H9 (cell line): ENCODE measurements at regions not wholly inside any gene's neighbourhood (a gene's known extent, or its start where the extent isn't known, plus 50 kb on each side); places are given as distances from the start of the nearest gene placed in this dataset.

ENCODE experiments used
- DNase-seq: peaks from one replicate; pipeline ENCODE4 v3.0.0-alpha.2; 2017
- H2AFZ ChIP-seq: one replicate; pipeline ENCODE4 v1.6.1; 2013; ENCODE audit warnings: mild to moderate bottlenecking, low read length, control low read depth, moderate library complexity
- H2AK5ac ChIP-seq: 2 replicates; pipeline ENCODE4 v1.6.1; 2013; ENCODE audit warnings: low read length, control low read depth, mixed read lengths; ENCODE audit not compliant: insufficient read length
- H2BK120ac ChIP-seq: one replicate; pipeline ENCODE4 v1.6.1; 2013; ENCODE audit warnings: low read depth, mild to moderate bottlenecking, low read length, control low read depth, inconsistent platforms; ENCODE audit not compliant: poor library complexity, severe bottlenecking
- H2BK12ac ChIP-seq: 2 replicates; pipeline ENCODE4 v1.6.1; 2013; ENCODE audit warnings: low read length, control low read depth, mixed read lengths, low read depth; ENCODE audit not compliant: insufficient read length
- H2BK15ac ChIP-seq: 2 replicates; pipeline ENCODE4 v1.6.1; 2013; ENCODE audit warnings: low read depth, low read length, control low read depth
- H2BK20ac ChIP-seq: one replicate; pipeline ENCODE4 v1.6.1; 2013; ENCODE audit warnings: low read depth, mild to moderate bottlenecking, low read length, control low read depth, inconsistent platforms; ENCODE audit not compliant: poor library complexity, severe bottlenecking
- H2BK5ac ChIP-seq: 2 replicates; pipeline ENCODE4 v1.6.1; 2013; ENCODE audit warnings: low read length, control low read depth, mixed read lengths; ENCODE audit not compliant: insufficient read length
- H3K14ac ChIP-seq: 2 replicates; pipeline ENCODE4 v1.6.1; 2013; ENCODE audit warnings: low read length, control low read depth; ENCODE audit not compliant: insufficient read depth
- H3K18ac ChIP-seq: 2 replicates; pipeline ENCODE4 v1.6.1; 2013; ENCODE audit warnings: low read depth, mild to moderate bottlenecking, mixed read lengths, low read length, control low read depth; ENCODE audit not compliant: insufficient read length
- H3K23ac ChIP-seq: 2 replicates; pipeline ENCODE4 v1.6.1; 2013; ENCODE audit warnings: low read length, control low read depth, mixed read lengths, low read depth; ENCODE audit not compliant: insufficient read length
- H3K23me2 ChIP-seq: 2 replicates; pipeline ENCODE4 v1.6.1; 2013; ENCODE audit warnings: low read depth, mild to moderate bottlenecking, mixed read lengths, low read length, control low read depth; ENCODE audit not compliant: insufficient read length, poor library complexity, severe bottlenecking
- H3K27ac ChIP-seq: 2 replicates; pipeline ENCODE4 v1.5.1; 2013; ENCODE audit warnings: low read length, control low read depth, mixed read lengths, low read depth; ENCODE audit not compliant: insufficient read length
- H3K27me3 ChIP-seq: 2 replicates; pipeline ENCODE4 v1.6.1; 2013; ENCODE audit warnings: low read length, control low read depth, inconsistent platforms; ENCODE audit not compliant: insufficient read depth
- H3K4ac ChIP-seq: 2 replicates; pipeline ENCODE4 v1.6.1; 2013; ENCODE audit warnings: low read depth, mild to moderate bottlenecking, control low read depth, inconsistent platforms, low read length, moderate library complexity
- H3K4me1 ChIP-seq: 2 replicates; pipeline ENCODE4 v1.6.1; 2013; ENCODE audit warnings: low read length, control low read depth, inconsistent platforms; ENCODE audit not compliant: insufficient read depth
- H3K4me2 ChIP-seq: 2 replicates; pipeline ENCODE4 v1.6.1; 2013; ENCODE audit warnings: low read length, control low read depth, mixed read lengths; ENCODE audit not compliant: insufficient read length, insufficient read depth
- H3K56ac ChIP-seq: 2 replicates; pipeline ENCODE4 v1.6.1; 2013; ENCODE audit warnings: low read depth, mild to moderate bottlenecking, mixed read lengths, low read length, control low read depth; ENCODE audit not compliant: insufficient read length
- H3K79me1 ChIP-seq: 2 replicates; pipeline ENCODE4 v1.6.1; 2013; ENCODE audit warnings: low read depth, mild to moderate bottlenecking, moderate library complexity, low read length, control low read depth, inconsistent platforms; ENCODE audit not compliant: insufficient read depth, poor library complexity, severe bottlenecking
- H3K79me2 ChIP-seq: 2 replicates; pipeline ENCODE4 v1.6.1; 2013; ENCODE audit warnings: low read length, control low read depth, inconsistent platforms; ENCODE audit not compliant: insufficient read depth
- H3K9ac ChIP-seq: 2 replicates; pipeline ENCODE4 v1.6.1; 2013; ENCODE audit warnings: low read length, control low read depth, mixed read lengths; ENCODE audit not compliant: insufficient read length; ENCODE audit errors: extremely low read depth
- H3K9me3 ChIP-seq: one replicate; pipeline ENCODE4 v1.6.1; 2013; ENCODE audit warnings: low read depth, low read length, inconsistent platforms; ENCODE audit not compliant: control insufficient read depth
- H3T11ph ChIP-seq: one replicate; pipeline ENCODE4 v1.6.1; 2013; ENCODE audit warnings: mild to moderate bottlenecking, low read length, control low read depth, inconsistent platforms
- H4K20me1 ChIP-seq: one replicate; pipeline ENCODE4 v1.6.1; 2013; ENCODE audit not compliant: control insufficient read depth, insufficient read length, insufficient read depth
- H4K5ac ChIP-seq: 2 replicates; pipeline ENCODE4 v1.6.1; 2013; ENCODE audit warnings: low read depth, mild to moderate bottlenecking, mixed read lengths, low read length, control low read depth; ENCODE audit not compliant: insufficient read length
- H4K8ac ChIP-seq: replicated peaks from 2 replicates; pipeline ENCODE4 v1.6.1; 2013; ENCODE audit warnings: low read length, control low read depth, mixed read lengths, low read depth; ENCODE audit not compliant: insufficient read length
- H4K91ac ChIP-seq: 2 replicates; pipeline ENCODE4 v1.6.1; 2013; ENCODE audit warnings: low read depth, mild to moderate bottlenecking, moderate library complexity, mixed read lengths, low read length, control low read depth; ENCODE audit not compliant: insufficient read length
- H3K27ac Mint-ChIP-seq, 3 experiments: 2 replicates in 2 of 3; 3 replicates in 1 of 3; pipeline ENCODE4 v1.8.0; 2020 to 2021; ENCODE audit warnings: mixed read lengths in 3 of 3, mild to moderate bottlenecking in 1 of 3, moderate library complexity in 1 of 3
- H3K27me3 Mint-ChIP-seq: 2 replicates; pipeline ENCODE4 v1.8.0; 2021; ENCODE audit warnings: low read depth, mild to moderate bottlenecking, moderate library complexity, mixed read lengths
- H3K36me3 Mint-ChIP-seq, 3 experiments: 2 replicates in 2 of 3; 3 replicates in 1 of 3; pipeline ENCODE4 v1.8.0; 2020 to 2021; ENCODE audit warnings: low read depth in 3 of 3, mixed read lengths in 3 of 3; ENCODE audit not compliant: insufficient read depth in 1 of 3
- H3K4me1 Mint-ChIP-seq, 2 experiments: 2 replicates each; pipeline ENCODE4 v1.8.0; 2020; ENCODE audit warnings: mixed read lengths in 2 of 2
- H3K4me3 Mint-ChIP-seq, 2 experiments: 2 replicates in 1 of 2; 3 replicates in 1 of 2; pipeline ENCODE4 v1.8.0; 2020 to 2021; ENCODE audit warnings: mild to moderate bottlenecking in 2 of 2, mixed read lengths in 2 of 2, moderate library complexity in 1 of 2
- H3K9me3 Mint-ChIP-seq, 2 experiments: 2 replicates in 1 of 2; 3 replicates in 1 of 2; pipeline ENCODE4 v1.8.0; 2020; ENCODE audit warnings: mild to moderate bottlenecking in 2 of 2, mixed read lengths in 2 of 2, moderate library complexity in 1 of 2
- WGBS: extraction: QIAGEN DNeasy Blood & Tissue Kit; methylation state at CpG from one replicate; pipeline ENCODE4 v1.1.7; 2013; ENCODE audit warnings: missing lambda C conversion rate, low lambda C conversion rate, mixed read lengths; ENCODE audit not compliant: insufficient read length; ENCODE audit errors: extremely low coverage; 5-methylcytosine and 5-hydroxymethylcytosine counted together
- TF ChIP-seq, protein P1 (sequence below): fragments of 200-600 bp; sonication (generic); conservative IDR thresholded peaks from 3 replicates; pipeline ENCODE4 v1.8.0; 2021; ENCODE audit warnings: antibody characterized with exemption, mild to moderate bottlenecking

DNA sequence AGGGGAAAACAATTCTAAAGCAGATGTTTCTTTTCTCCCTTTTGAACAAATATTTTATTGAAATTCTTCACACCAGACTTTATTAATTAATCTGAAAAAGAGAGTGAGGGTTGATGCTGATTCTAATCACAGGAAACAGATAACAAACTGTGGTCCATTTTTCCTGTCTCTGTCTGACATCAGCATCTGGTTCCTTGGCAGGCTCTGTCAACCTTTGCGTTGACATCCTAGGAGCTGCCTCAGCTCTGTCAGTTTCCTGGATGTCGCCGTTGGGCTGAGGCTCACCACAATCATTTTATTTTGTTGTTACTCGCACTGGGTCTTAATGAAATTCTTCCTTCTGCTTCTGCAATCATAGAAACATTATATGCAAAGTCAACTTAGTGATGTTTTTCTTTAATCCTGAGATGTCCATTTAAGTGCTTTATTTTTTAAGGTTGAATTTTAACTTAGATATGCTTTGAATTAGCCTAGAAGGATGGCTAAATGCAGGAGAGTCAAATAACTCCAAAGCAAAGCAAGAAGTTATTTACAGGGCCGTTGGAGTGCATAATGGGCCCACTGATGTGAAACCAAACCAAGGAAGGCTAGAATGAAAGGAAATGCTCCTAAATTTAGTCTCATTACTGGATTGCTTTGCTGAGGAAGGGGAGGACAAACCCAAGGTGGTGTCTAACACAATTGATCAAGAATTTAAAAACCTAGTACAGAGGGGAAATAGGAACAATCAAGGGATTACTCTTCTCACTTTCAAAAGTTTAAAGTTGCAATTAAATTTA, 542.4 kb downstream of the FLRT2 start:
- H2BK120ac ChIP-seq = no peak overlapping the region
- H2AFZ ChIP-seq = no peak overlapping the region
- H3K4me2 ChIP-seq = no peak overlapping the region
- no peak overlapping the region for H3K27ac Mint-ChIP-seq
- peaks cover 0 to 3% (median 0%) of the 10 kb centered on the region in 3 experiments; a peak in 2 of 7 replicates for H3K36me3 Mint-ChIP-seq
- no peak overlapping the region for H2BK12ac ChIP-seq
- no peak overlapping the region for H3K56ac ChIP-seq
- H2BK15ac ChIP-seq = no peak overlapping the region
- H3T11ph ChIP-seq = no peak overlapping the region
- DNase-seq = no peak
- H3K23me2 ChIP-seq = no peaks in the 10 kb centered on the region
- H3K79me2 ChIP-seq = no peaks in the 10 kb centered on the region
- no peak overlapping the region for H2AK5ac ChIP-seq
- H2BK20ac ChIP-seq = no peak overlapping the region
- no peaks in the 10 kb centered on the region; the same call in 1 of the 2 replicates for H3K27me3 Mint-ChIP-seq
- no peak overlapping the region for H2BK5ac ChIP-seq
- no peak overlapping the region for H4K5ac ChIP-seq
- H3K27me3 ChIP-seq = no peaks in the 10 kb centered on the region
- no peaks in the 10 kb centered on the region for H3K79me1 ChIP-seq
- no peaks in the 10 kb centered on the region for H3K9me3 ChIP-seq
- H3K14ac ChIP-seq = no peak overlapping the region
- H3K4me3 Mint-ChIP-seq = no peak overlapping the region
- 0 out of 5 replicates have a peak, but pooled peaks cover 0 to 2% of the 10 kb centered on the region in 2 experiments for H3K9me3 Mint-ChIP-seq
- H3K18ac ChIP-seq = no peak overlapping the region
- no peak overlapping the region for H4K8ac ChIP-seq
- WGBS = no CpG with 5 or more reads among the region's 5 CpGs
- no peaks in the 10 kb centered on the region for H4K20me1 ChIP-seq
- H3K4me1 Mint-ChIP-seq = no peaks in the 10 kb centered on the region
- no peak overlapping the region for H3K4ac ChIP-seq
- H3K27ac ChIP-seq = no peak overlapping the region
- H3K4me1 ChIP-seq = no peaks in the 10 kb centered on the region
- TF ChIP-seq, protein P1, sequence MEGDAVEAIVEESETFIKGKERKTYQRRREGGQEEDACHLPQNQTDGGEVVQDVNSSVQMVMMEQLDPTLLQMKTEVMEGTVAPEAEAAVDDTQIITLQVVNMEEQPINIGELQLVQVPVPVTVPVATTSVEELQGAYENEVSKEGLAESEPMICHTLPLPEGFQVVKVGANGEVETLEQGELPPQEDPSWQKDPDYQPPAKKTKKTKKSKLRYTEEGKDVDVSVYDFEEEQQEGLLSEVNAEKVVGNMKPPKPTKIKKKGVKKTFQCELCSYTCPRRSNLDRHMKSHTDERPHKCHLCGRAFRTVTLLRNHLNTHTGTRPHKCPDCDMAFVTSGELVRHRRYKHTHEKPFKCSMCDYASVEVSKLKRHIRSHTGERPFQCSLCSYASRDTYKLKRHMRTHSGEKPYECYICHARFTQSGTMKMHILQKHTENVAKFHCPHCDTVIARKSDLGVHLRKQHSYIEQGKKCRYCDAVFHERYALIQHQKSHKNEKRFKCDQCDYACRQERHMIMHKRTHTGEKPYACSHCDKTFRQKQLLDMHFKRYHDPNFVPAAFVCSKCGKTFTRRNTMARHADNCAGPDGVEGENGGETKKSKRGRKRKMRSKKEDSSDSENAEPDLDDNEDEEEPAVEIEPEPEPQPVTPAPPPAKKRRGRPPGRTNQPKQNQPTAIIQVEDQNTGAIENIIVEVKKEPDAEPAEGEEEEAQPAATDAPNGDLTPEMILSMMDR = no peak
- H4K91ac ChIP-seq = no peak overlapping the region
- no peak overlapping the region for H3K9ac ChIP-seq
- H3K23ac ChIP-seq = no peak overlapping the region
